ENCODE measurements at regions not wholly inside any gene's neighbourhood (a gene's known extent, or its start where the extent isn't known, plus 50 kb on each side); places are given as distances from the start of the nearest gene placed in this dataset.

- TF ChIP-seq CTCF (tag by site-specific recombination; IDR thresholded peaks at IDR 0.05) (no peak), ATF2 (tag by site-specific recombination; IDR thresholded peaks at IDR 0.05; ENCODE audit: low read depth) (no peak), REST (tag by site-specific recombination; IDR thresholded peaks at IDR 0.05) (no peak), SETDB1 (IDR thresholded peaks at IDR 0.05; ENCODE audit: insufficient read length, low read length) (no peak), ZNF501 (tag by site-specific recombination; IDR thresholded peaks at IDR 0.05) (no peak), RBAK (tag by site-specific recombination; IDR thresholded peaks at IDR 0.05) (no peak), ZNF558 (tag by site-specific recombination; IDR thresholded peaks at IDR 0.05) (no peak), ZBTB1 (tag by site-specific recombination; IDR thresholded peaks at IDR 0.05) (no peak), SCRT2 (tag by site-specific recombination; IDR thresholded peaks at IDR 0.05) (no peak), YY1 (tag by site-specific recombination; IDR thresholded peaks at IDR 0.05) (no peak)
- TF ChIP-seq, protein P1, sequence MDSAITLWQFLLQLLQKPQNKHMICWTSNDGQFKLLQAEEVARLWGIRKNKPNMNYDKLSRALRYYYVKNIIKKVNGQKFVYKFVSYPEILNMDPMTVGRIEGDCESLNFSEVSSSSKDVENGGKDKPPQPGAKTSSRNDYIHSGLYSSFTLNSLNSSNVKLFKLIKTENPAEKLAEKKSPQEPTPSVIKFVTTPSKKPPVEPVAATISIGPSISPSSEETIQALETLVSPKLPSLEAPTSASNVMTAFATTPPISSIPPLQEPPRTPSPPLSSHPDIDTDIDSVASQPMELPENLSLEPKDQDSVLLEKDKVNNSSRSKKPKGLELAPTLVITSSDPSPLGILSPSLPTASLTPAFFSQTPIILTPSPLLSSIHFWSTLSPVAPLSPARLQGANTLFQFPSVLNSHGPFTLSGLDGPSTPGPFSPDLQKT (IDR thresholded peaks at IDR 0.05; ENCODE audit: borderline replicate concordance, low read depth, low read length), result no peak
- TF ChIP-seq, protein P2, sequence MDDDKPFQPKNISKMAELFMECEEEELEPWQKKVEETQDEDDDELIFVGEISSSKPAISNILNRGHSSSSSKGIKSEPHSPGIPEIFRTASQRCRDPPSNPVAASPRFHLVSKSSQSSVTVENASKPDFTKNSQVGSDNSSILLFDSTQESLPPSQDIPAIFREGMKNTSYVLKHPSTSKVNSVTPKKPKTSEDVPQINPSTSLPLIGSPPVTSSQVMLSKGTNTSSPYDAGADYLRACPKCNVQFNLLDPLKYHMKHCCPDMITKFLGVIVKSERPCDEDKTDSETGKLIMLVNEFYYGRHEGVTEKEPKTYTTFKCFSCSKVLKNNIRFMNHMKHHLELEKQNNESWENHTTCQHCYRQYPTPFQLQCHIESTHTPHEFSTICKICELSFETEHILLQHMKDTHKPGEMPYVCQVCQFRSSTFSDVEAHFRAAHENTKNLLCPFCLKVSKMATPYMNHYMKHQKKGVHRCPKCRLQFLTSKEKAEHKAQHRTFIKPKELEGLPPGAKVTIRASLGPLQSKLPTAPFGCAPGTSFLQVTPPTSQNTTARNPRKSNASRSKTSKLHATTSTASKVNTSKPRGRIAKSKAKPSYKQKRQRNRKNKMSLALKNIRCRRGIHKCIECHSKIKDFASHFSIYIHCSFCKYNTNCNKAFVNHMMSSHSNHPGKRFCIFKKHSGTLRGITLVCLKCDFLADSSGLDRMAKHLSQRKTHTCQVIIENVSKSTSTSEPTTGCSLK (tag by site-specific recombination; IDR thresholded peaks at IDR 0.05), result no peak
- TF ChIP-seq, protein P3, sequence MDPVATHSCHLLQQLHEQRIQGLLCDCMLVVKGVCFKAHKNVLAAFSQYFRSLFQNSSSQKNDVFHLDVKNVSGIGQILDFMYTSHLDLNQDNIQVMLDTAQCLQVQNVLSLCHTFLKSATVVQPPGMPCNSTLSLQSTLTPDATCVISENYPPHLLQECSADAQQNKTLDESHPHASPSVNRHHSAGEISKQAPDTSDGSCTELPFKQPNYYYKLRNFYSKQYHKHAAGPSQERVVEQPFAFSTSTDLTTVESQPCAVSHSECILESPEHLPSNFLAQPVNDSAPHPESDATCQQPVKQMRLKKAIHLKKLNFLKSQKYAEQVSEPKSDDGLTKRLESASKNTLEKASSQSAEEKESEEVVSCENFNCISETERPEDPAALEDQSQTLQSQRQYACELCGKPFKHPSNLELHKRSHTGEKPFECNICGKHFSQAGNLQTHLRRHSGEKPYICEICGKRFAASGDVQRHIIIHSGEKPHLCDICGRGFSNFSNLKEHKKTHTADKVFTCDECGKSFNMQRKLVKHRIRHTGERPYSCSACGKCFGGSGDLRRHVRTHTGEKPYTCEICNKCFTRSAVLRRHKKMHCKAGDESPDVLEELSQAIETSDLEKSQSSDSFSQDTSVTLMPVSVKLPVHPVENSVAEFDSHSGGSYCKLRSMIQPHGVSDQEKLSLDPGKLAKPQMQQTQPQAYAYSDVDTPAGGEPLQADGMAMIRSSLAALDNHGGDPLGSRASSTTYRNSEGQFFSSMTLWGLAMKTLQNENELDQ (tag by site-specific recombination; IDR thresholded peaks at IDR 0.05; ENCODE audit: low read depth), result no peak
- TF ChIP-seq, protein P4, sequence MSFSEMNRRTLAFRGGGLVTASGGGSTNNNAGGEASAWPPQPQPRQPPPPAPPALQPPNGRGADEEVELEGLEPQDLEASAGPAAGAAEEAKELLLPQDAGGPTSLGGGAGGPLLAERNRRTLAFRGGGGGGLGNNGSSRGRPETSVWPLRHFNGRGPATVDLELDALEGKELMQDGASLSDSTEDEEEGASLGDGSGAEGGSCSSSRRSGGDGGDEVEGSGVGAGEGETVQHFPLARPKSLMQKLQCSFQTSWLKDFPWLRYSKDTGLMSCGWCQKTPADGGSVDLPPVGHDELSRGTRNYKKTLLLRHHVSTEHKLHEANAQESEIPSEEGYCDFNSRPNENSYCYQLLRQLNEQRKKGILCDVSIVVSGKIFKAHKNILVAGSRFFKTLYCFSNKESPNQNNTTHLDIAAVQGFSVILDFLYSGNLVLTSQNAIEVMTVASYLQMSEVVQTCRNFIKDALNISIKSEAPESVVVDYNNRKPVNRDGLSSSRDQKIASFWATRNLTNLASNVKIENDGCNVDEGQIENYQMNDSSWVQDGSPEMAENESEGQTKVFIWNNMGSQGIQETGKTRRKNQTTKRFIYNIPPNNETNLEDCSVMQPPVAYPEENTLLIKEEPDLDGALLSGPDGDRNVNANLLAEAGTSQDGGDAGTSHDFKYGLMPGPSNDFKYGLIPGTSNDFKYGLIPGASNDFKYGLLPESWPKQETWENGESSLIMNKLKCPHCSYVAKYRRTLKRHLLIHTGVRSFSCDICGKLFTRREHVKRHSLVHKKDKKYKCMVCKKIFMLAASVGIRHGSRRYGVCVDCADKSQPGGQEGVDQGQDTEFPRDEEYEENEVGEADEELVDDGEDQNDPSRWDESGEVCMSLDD (tag by site-specific recombination; IDR thresholded peaks at IDR 0.05), result no peak
Measured at GRCh38 chr4:77538574-77539157, 67.0 kb upstream of the CXCL13 start.
